Activated CD4-positive, alpha-beta T cell treated with anti-CD3 and anti-CD28 coated beads, Interleukin-2, Interleukin-6, amounts not matched to agents 100 ng/mL and 50 ng/mL, durations not matched to agents 16 hours and 8 hours (primary cell): ENCODE measurements at regions not wholly inside any gene's neighbourhood (a gene's known extent, or its start where the extent isn't known, plus 50 kb on each side); places are given as distances from the start of the nearest gene placed in this dataset.
"Not testable (repeated sequence)": the region's sequence is repeated elsewhere in the genome, so short reads cannot be mapped to it uniquely, and the experiment has no call there.

Experiments used
- DNase-seq: peaks from one replicate; pipeline ENCODE4 v3.0.0-alpha.2; 2020

- DNase-seq, result no peak
These were observed 50.3 kb downstream of the PLXNA1 start for GRCh38 chr3:127033171-127033570.

GRCh38 chr3:127033786-127034185 lies 50.9 kb downstream of the PLXNA1 start:
- DNase-seq, result no peak

GRCh38 chr3:127034195-127034989 lies 51.5 kb downstream of the PLXNA1 start:
- no peak for DNase-seq

GRCh38 chr3:127034990-127035652 lies 52.2 kb downstream of the PLXNA1 start:
- no peak for DNase-seq

GRCh38 chr3:127035677-127036076 lies 52.8 kb downstream of the PLXNA1 start:
- DNase-seq, result no peak

GRCh38 chr3:127036209-127037020 lies 53.5 kb downstream of the PLXNA1 start:
- no peak for DNase-seq

GRCh38 chr3:127037021-127037400 lies 54.1 kb downstream of the PLXNA1 start:
- DNase-seq, result no peak

- no peak for DNase-seq
These were observed 54.5 kb downstream of the PLXNA1 start for GRCh38 chr3:127037418-127037841.

GRCh38 chr3:127037971-127038446 lies 55.1 kb downstream of the PLXNA1 start:
- no peak for DNase-seq

- no peak for DNase-seq
These were observed 55.6 kb downstream of the PLXNA1 start for GRCh38 chr3:127038466-127038865.

- no peak for DNase-seq
These were observed 56.1 kb downstream of the PLXNA1 start for GRCh38 chr3:127038923-127039581.

- DNase-seq, result no peak
These were observed 56.8 kb downstream of the PLXNA1 start for GRCh38 chr3:127039719-127040118.

- no peak for DNase-seq
These were observed 57.3 kb downstream of the PLXNA1 start for GRCh38 chr3:127040216-127040615.

- no peak for DNase-seq
These were observed 58.4 kb downstream of the PLXNA1 start for GRCh38 chr3:127041264-127041820.

GRCh38 chr3:127041933-127042332 lies 59.0 kb downstream of the PLXNA1 start:
- no peak for DNase-seq

GRCh38 chr3:127042634-127043033 lies 59.7 kb downstream of the PLXNA1 start:
- DNase-seq, result no peak

GRCh38 chr3:127043041-127043641 lies 60.2 kb downstream of the PLXNA1 start:
- DNase-seq, result no peak

GRCh38 chr3:127043731-127044510 lies 61.0 kb downstream of the PLXNA1 start:
- no peak for DNase-seq

GRCh38 chr3:127044996-127045395 lies 62.1 kb downstream of the PLXNA1 start:
- DNase-seq, result no peak

- DNase-seq, result no peak
These were observed 62.6 kb downstream of the PLXNA1 start for GRCh38 chr3:127045435-127046045.

- not testable (repeated sequence) for DNase-seq
These were observed 63.8 kb downstream of the PLXNA1 start for GRCh38 chr3:127046690-127047089.
